BE2C (cell line): ENCODE measurements at regions not wholly inside any gene's neighbourhood (a gene's known extent, or its start where the extent isn't known, plus 50 kb on each side); places are given as distances from the start of the nearest gene placed in this dataset.

ENCODE experiments used
- DNase-seq: peaks from one replicate; pipeline ENCODE4 v3.0.0-alpha.2; 2020
- H3K27me3 ChIP-seq: fragments of 250-450 bp; sonication (Bioruptor Pico); 2 replicates; pipeline ENCODE4 v1.5.1; 2020; ENCODE audit warnings: mild to moderate bottlenecking
- H3K36me3 ChIP-seq: fragments of 250-450 bp; sonication (Bioruptor Pico); 2 replicates; pipeline ENCODE4 v1.5.1; 2020; ENCODE audit warnings: mild to moderate bottlenecking
- H3K4me1 ChIP-seq: fragments of 250-450 bp; sonication (Bioruptor Pico); 2 replicates; pipeline ENCODE4 v1.5.1; 2020
- H3K4me3 ChIP-seq: 2 replicates; pipeline ENCODE4 v1.5.1; 2011; ENCODE audit warnings: low read depth, low read length
- H3K9me3 ChIP-seq: fragments of 250-450 bp; sonication (Bioruptor Pico); 2 replicates; pipeline ENCODE4 v1.5.1; 2020
- CTCF ChIP-seq: IDR thresholded peaks from 2 replicates; pipeline ENCODE4 v1.5.1; 2012; ENCODE audit warnings: mild to moderate bottlenecking, low read depth, low read length

- Histone ChIP-seq H3K9me3 (no peaks in the 10 kb centered on the region), H3K4me3 (no peak overlapping the region), H3K4me1 (no peaks in the 10 kb centered on the region), H3K36me3 (no peaks in the 10 kb centered on the region), H3K27me3 (no peaks in the 10 kb centered on the region)
- DNase-seq, result no peak
- TF ChIP-seq CTCF, result no peak
Measured at GRCh38 chr6:18904681-18905080, 517.5 kb downstream of the RNF144B start.

GRCh38 chr6:18920701-18921100 is 533.6 kb downstream of the RNF144B start:
- no peak for TF ChIP-seq CTCF
- no peak for DNase-seq
- no peaks in the 10 kb centered on the region for H3K4me1 ChIP-seq

GRCh38 chr6:18931086-18931485 is 543.9 kb downstream of the RNF144B start:
- no peaks in the 10 kb centered on the region for H3K9me3 ChIP-seq
- no peak for TF ChIP-seq CTCF
- H3K36me3 ChIP-seq, result no peaks in the 10 kb centered on the region
- H3K4me3 ChIP-seq, result no peak overlapping the region
- H3K4me1 ChIP-seq, result no peaks in the 10 kb centered on the region
- H3K27me3 ChIP-seq, result no peaks in the 10 kb centered on the region
- DNase-seq, result no peak

More at GRCh38 chr6:18920701-18921100, 533.6 kb downstream of the RNF144B start:
- Histone ChIP-seq H3K4me3 (no peak overlapping the region), H3K36me3 (no peaks in the 10 kb centered on the region), H3K9me3 (no peaks in the 10 kb centered on the region), H3K27me3 (no peaks in the 10 kb centered on the region)

GRCh38 chr6:18958146-18958545 is 571.0 kb downstream of the RNF144B start:
- no peak for DNase-seq
- Histone ChIP-seq H3K4me3 (no peak overlapping the region), H3K9me3 (no peaks in the 10 kb centered on the region), H3K27me3 (no peaks in the 10 kb centered on the region), H3K4me1 (no peaks in the 10 kb centered on the region), H3K36me3 (no peaks in the 10 kb centered on the region)
- no peak for TF ChIP-seq CTCF

GRCh38 chr6:18961566-18961965 is 574.4 kb downstream of the RNF144B start:
- Histone ChIP-seq H3K27me3 (no peaks in the 10 kb centered on the region), H3K4me3 (no peak overlapping the region)
- no peak for TF ChIP-seq CTCF

GRCh38 chr6:18962361-18962905 is 575.3 kb downstream of the RNF144B start:
- no peaks in the 10 kb centered on the region for H3K36me3 ChIP-seq
- no peak for TF ChIP-seq CTCF
- DNase-seq, result no peak
- no peak overlapping the region for H3K4me3 ChIP-seq
- H3K27me3 ChIP-seq, result no peaks in the 10 kb centered on the region
- no peaks in the 10 kb centered on the region for H3K4me1 ChIP-seq
- no peaks in the 10 kb centered on the region for H3K9me3 ChIP-seq

More at GRCh38 chr6:18961566-18961965, 574.4 kb downstream of the RNF144B start:
- Histone ChIP-seq H3K4me1 (no peaks in the 10 kb centered on the region), H3K9me3 (no peaks in the 10 kb centered on the region), H3K36me3 (no peaks in the 10 kb centered on the region)
- no peak for DNase-seq
